ENCODE measurements at regions not wholly inside any gene's neighbourhood (a gene's known extent, or its start where the extent isn't known, plus 50 kb on each side); places are given as distances from the start of the nearest gene placed in this dataset.

DNA sequence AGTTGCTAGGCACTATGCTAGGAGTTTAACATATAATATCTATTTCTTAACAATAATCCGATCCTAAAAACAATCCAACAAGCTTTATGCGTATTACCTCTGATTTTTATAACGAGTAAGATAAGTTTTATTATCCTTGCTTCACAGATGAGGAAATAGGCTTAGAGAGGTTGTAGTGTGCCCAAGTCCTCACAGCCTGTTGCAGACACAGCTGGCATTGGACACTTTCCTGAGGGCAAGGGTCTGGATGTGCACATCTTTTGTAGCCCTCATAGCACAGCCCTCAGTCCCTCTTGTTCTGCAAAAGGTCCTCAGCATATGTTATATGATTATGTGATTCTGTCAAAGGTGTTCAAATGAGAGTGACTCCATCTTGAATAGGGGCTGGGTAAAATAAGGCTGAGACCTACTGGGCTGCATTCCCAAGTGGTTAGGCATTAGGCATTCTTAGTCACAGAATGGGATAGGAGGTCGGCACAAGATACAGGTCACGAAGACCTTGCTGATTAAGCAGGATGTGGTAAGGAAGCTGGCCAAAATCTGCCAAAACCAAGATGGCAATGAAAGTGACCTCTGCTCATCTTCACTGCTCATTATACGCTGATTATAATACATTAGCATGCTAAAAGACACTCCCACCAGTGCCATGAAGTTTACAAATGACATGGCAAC lies 75.7 kb upstream of the F3 start:
- DNase-seq (ENCODE audit: low spot score), result no peak

DNA sequence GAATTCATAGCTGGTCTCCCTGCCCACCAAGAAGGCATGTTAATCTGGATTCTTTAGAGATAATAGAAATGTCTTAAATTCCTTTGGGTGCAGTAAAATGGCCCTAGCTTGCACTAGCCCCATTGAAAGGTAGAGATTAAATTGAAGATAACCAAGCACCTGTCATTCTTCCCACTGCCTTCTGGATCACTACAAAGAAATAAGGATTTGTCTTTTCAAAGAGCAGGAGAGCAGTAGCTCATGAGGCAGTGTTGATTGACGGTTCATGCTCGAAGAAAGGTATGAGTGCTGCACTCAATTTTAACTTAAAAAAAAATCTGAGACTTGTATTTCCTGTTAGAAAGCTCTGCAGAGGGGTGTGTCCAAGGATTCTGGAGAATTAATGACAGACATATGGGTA lies 74.9 kb upstream of the F3 start:
- DNase-seq (ENCODE audit: low spot score), result no peak

DNA sequence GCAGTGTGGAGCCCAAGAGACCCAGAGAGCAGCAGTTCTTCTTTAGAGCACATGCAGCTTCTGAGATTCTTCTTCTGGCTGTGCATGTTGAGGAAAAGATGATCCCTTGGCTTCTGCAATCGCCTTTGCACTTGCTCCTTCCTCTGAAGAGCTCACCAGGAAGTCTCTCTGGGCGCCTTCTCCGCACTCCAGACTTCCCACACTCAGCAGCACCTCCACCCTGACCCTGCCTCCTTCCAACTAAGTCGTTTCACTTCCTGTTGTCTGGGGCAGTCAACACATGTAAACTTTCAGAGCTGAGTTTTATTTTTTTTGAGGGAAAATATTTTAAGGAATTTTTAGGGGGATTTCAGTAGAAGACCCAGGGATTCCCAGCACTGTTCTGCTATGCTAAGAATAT lies 73.4 kb upstream of the F3 start:
- DNase-seq (ENCODE audit: low spot score), result no peak

DNA sequence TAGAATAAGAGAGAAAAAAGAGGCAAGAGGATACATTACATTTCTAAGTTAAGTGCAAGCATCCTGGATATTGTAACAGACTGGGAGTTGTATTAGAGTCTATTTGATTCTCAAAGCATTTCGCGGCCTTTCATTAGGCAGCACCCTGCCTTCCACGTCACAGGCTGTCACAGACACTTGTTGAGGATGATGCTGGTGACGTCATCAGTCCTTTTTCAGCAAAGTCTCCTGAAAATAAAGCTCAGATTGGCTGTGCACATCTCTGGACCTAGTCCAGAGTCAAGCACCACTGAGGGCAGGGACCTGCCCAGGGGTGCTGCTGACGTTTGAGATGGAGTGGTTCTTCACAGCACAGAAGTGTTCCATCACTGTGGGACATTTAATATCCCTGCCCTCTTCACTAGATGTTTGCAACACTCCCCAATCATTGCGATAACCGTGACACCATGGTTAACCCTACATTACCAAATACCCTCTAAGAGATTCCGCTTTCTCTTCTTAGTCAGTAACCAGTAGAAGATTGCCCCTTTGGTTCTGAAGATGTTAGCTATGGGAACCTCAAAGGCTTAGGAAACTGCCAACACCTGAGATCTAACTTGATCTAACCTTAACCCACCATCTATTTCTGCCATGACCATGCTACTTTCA lies 72.7 kb upstream of the F3 start:
- no peak for DNase-seq (ENCODE audit: low spot score)

DNA sequence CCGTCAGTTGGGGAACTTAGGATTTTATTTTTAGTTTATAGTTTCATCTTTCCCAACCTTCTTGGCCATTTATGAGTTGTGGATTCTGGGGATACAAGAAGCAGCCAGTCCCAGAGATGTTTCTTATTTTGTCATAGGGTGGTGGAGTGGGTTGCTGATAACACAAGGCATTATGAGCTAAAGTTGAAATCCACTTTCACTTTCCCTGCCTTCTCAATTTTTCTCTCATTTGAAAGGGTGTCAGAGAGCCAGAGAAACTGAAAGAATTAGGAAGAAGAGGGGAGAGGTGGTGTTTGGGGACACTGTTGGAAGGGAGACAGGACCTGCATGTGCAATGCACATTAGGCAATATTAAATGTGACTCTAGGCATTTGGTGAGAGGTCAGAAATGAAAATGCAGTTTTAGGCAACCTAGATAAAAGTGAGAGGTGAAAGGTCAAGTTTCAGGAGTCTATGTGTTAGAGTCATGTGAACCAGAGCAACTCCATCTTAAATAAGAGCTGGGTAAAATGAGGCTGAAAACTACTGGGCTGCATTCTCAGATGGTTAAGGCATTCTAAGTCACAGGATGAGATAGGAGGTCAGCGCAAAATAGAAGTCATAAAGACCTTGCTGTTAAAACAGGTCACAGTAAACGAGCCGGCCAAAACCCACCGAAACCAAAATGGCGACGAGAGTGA lies 71.1 kb upstream of the F3 start:
- no peak for DNase-seq (ENCODE audit: low spot score)

DNA sequence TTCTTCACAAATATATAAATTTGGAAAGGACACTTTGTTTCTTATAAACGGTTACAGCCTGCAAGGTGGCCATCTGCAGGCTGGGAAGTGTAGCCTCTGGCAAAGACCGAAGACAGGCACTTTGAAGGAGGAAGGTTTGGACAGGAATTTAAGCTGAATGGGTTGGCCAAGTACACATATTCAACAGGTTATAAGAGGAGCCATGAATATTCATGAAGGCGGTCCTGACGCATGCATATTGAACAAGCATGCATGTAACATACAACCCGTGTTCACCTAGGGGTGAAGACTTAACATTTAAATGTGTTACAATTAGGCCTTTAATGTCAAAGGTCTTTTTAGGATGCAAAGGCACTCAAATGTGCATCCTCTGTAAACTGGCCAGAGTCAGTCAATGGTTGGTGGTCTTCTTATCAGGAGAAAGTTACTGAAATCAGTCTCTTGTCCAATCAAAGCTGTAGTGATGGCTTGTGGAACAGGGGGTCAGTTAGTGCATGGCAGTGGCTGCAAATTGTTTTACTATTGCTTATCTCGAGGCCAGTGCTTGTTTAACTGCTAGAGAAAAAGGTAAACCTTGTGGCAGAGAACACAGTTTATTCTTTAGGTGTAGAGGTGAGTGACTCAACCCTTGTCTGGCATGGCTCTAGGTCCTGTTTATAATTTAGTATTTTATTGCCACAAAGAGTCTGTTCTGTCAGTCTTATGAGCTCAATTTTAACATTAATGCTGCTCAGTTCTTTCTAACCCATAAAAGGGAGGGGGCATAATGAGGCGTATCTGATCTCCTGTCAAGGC lies 70.3 kb upstream of the F3 start:
- no peak for DNase-seq (ENCODE audit: low spot score)

DNA sequence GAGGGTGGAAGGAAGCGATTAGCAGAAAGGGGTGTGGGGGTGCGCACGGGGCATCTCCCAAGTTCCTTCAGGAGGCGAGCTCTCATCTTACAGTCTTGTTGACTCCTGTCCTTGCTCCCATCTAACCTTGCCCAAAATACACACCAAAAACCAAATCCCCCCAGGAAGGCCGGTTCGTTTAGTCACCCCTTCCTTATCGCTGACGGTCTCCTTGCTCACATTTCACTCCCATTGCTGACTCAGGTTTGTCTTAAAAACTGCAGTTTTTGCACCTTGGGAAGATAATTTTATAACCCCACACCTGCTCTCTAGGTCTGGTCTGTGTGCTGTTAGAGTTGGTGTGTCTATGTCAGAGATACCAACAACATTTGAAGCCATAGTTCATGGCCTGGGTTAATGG lies 68.1 kb upstream of the F3 start:
- no peak for DNase-seq (ENCODE audit: low spot score)

DNA sequence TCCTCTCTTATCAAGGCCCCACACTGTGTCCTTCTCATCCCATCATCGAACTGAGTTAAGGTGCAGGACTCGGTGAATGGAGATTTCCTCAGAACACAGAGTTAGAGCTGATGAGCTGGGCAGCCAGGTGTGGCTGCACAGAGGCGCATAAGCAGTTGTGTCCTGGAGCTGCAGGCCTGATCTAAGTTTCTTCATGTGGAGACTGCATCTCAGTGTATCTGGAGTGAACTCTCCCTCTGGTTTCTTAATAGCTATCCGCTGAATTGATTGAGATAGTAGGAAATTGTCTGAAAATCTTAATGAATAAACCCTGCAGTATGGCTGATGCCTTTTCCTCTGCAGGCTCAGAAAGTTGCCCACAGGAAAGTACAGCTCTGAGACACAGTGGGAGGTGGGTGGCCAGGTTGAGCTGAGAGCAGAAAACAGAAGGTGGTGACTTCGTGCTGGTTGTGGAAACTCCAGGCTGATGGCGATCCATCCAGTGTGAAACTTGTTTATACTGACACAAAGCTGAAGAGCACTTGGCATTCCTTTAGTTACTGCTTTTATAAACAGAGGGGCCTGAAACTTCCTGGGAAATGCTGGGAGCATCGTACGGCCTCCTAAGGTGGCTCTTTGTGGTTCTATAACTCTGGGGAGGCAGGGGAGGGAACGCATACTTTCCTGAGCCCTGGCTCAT lies 67.4 kb upstream of the F3 start:
- DNase-seq (ENCODE audit: low spot score), result no peak

DNA sequence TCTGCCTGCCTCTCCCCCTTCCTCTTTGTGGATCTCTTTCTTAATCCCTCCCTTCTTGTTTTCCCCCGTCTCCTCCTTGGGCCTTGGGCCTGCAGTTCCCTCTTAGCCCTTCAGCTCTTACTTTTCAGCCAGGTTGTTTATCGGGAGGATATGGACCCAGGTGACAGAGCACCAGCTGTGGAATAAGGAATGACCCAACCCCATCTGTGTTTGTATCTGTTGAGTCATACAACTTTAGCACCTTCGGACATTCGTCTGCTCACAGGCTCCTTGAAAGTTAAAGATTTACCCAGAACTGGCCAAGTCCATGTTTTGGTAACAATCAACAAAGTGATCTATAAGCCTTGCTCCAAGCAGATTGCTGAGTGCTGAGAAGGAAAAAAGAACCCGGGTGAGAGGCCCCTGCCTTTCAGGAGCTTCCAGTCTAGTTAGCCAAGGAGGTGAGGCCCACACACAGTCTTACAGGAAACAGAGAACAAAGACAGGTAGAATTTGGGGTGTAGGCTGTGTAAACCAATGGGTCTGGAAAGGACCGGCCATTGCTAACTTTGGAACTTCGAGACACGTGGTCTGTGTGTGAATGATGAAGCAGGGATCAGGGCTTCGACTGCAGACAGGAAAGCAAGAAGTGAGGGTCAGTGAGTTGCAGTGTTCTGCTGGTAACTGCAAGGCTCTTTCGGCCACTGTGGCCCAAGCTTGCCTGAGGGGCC lies 66.7 kb upstream of the F3 start:
- DNase-seq (ENCODE audit: low spot score), result no peak

DNA sequence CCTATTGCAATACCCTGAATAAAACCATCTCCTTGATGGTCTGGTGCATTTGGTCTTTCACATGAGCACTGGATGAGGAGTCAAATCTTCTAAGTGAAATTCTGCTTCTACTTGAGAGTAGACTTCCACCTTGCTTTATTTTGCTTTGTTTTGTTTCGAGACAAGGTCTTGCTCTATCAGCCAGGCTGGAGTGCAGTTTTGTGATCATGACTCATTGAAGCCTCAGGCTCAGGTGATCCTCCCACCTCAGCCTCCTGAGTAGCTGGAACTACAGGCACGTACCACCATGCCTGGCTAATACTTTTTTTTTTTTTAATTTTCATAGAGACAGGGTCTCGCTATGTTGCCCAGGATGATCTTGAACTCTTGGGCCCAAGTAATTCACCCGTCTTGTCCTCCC lies 65.8 kb upstream of the F3 start:
- DNase-seq (ENCODE audit: low spot score), result no peak

DNA sequence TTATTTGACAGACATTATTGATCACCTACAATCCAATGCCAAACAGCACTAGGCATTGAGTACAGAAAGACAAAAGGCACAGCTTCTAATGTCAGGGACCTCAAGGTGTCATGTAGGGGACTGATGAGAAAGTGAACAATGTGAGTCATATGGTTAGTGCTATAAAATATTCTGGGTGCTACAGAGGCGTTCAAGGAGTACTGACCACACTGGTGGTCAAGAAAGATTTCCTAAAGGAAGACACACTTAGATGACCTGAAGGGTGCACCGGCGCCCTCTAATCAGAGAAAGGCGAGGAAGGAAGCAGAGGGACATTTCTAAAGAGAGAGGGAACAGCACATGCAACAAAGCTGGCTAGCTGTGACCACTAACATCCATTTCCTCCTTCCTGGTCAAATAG lies 64.9 kb upstream of the F3 start:
- no peak for DNase-seq (ENCODE audit: low spot score)

DNA sequence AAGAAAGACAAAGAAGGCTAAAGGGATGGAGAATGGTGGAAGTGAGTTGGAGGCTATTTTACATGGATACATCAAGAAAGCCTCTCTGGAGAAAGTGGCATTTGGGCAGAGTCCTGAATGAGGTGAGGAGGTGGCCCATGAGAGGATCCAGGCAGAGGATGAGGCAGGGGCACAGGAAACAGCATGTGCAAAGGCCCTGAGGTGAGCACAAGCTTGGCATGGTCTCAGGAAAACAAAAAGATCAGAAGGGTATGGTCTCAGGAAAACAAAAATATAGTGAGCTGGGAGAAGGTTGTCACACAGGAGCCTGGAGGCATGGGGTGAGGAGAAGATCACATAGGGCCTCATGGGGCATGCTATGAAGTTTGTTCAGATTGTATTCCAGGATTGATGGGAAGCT lies 62.1 kb upstream of the F3 start:
- no peak for DNase-seq (ENCODE audit: low spot score)

DNA sequence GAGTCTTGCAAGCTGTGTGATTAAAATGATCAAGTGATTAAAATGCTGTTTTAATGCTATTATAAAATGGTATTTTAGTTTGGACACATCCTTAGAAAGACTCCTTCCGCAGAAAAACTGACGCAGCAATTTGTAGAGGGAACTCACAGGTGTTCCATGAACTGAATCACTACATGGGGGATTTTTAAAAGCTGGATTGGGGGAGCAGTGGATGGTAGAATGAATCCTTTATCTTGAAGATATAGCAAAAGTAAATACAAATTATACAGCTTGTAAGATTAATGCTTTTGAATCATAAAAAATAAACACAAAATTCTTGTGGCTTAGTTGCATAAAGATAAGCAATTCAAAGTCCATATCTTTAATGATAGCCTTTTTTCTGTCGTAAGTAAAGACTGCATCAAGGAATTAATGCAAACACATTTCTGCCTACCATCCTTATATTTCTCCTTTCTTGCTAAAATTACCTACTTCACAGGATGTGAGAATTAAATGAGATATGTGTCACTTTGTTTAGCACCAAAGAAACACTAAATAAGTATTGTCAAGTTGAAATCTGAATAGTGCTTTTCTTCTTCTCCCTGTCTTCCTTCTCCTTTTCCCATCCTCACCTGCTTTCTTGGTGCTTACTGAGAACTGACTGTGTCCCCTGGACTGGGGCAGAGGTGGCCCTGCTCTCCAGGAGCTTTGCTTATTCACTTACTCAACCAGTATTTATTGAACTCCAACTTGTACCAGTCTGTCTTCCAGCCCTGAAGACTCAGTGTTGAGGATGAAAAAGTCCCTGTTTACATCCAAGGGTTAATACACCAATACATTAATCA lies 61.5 kb upstream of the F3 start:
- DNase-seq (ENCODE audit: low spot score), result no peak

DNA sequence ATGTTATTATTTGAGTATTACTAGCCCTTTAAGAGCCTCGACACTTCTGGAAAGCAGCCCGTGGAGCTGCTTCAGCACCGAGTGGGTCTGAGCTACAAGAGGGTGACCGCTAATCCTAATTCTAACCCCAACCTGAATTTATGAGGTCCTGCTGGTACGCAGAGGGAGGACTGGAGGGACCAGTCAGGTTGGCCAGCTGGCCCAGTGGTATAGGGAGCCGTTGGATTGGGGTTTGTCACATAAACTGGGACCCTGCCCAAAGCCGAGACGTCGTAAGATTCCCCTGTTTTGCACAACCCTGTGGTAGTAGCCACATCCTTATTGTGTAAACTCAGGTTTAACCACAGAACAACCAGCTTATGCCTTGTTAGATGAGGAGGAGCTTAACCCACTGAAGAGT lies 60.8 kb upstream of the F3 start:
- DNase-seq (ENCODE audit: low spot score), result no peak

DNA sequence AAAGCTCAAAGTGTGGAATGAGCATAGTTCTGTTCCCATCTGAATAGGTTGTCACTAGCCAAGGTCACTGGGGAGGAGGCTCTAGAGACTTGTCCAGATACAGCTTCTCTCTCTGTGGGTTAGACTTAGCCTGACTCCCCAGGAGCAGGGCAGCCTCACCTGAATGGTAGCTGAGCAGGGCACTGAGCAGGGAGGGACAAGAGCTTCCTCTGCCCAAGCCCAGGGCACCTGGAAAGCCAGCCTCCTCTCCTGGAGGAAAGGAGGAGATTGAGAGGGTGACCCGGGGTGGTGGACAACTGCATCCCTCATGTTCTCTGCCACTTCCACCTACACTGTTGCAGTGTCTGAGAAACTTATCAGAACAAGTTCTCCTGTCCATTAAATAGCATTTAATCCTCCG lies 59.0 kb upstream of the F3 start:
- DNase-seq (ENCODE audit: low spot score), result no peak

DNA sequence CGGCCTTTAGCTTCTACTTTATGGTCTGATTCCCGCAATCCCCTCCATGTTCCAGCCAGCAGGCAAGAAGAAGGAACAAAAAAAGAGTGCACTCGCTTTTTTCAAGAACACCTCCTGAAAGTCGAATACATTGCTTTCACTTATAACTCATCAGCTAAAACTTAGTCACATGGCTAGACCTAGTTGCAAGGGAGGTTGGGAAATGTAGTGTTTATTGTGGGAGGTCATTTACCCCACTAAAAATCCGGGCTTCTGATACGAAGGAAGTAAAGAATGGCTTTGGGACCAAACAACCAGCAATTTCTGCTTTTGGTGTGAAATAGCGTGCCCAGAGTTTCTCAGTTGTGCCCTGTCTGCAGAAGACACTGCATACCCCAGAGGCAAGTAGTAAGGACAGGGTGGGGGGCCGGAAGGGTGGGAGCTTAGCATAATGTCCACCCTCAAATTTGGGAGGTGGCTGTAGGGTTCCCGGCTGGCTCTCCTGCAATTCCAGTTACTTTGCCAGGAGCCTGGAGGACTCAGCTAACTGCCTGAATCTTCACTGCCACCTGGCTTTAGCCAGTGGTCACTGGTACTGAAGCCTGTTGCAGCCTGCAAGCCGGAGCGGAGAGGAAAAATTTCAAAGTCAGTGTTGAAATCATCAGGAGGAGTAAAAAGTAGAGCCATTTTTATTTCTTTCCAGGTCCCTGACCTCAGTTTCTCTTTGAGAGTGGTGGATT lies 57.7 kb upstream of the F3 start:
- peak; percentile 35 for DNase-seq (ENCODE audit: low spot score)

DNA sequence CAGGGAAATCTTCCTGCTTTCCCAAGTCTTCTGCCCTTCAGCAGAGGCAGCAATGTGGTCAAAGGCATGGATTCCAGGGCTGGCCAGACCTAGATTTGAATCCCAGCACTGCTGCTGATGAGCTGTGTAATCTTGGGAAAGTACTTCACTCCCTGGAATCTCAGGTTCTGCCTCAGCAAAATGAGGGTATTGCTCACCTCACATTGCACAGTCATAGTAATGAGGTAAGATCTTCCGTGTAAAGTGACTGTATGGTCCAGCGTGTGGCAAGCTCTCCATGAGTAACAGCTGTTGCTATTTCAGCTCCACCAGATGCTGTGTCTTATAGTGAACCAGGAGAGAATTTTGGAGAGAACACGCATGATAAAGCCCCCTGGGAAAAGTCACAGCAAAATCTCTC lies 56.1 kb upstream of the F3 start:
- no peak for DNase-seq (ENCODE audit: low spot score)

DNA sequence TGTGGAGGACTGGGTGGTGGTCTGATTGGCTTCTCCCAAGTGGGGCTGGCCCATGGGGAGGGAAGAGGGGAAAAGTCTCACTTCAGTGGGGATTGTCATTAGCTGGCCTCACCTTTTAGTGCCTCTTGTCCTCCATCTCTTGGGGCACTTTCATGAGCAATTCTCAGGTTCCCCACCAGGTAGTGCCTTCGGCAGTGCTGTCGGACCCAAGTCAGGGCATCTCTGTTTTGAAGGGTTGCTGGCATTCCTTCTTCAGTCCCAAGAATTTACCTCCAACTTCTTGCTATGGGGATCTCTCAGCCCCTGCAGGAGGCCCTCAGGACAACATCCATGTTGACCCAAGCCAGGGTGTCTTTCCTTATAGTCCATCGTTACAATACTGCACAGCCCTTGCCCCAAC lies 54.7 kb upstream of the F3 start:
- no peak for DNase-seq (ENCODE audit: low spot score)

DNA sequence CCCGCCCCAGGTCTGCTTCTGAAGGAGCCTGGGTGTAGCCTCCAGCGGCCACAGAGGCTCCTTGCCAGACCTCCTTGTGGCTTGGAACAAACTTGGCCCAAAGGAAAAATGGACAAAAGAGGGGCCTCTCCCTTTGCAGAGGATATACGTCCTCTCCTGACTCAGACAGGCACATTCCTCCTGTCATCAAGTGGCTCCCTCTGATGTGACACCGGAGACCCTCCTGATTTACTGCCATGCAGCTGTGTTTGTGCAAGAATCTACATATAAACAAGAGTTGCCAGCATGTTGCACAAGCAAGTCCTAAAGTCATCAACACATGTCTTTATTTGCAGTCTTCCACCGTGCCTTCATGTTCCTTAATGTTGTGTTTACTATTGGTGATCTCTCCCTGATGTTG lies 54.1 kb upstream of the F3 start:
- DNase-seq (ENCODE audit: low spot score), result no peak

DNA sequence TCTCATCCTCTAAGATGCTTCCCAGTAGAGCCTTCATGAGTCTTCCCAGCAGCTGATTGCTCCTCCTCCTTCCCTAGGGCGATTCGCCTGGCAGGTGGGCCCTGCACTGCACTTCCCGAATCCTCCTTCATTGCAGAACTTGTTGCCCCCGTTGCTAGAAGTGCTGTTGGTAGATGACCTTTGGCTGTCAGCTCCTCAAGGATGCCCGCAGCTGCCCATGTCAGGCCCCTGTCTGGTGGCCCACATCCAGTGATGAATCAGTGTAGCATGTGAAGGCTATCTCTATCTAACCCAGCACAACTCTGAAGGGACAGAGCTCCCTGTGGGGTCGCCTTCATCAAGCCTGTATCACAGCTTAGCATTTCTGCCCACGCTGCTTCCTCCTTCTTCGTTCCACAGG lies 52.1 kb upstream of the F3 start:
- DNase-seq (ENCODE audit: low spot score), result no peak

Data from putamen (tissue), 1 donor.